ENCODE measurements at regions not wholly inside any gene's neighbourhood (a gene's known extent, or its start where the extent isn't known, plus 50 kb on each side); places are given as distances from the start of the nearest gene placed in this dataset.
"Not testable (repeated sequence)": the region's sequence is repeated elsewhere in the genome, so short reads cannot be mapped to it uniquely, and the experiment has no call there.

DNA sequence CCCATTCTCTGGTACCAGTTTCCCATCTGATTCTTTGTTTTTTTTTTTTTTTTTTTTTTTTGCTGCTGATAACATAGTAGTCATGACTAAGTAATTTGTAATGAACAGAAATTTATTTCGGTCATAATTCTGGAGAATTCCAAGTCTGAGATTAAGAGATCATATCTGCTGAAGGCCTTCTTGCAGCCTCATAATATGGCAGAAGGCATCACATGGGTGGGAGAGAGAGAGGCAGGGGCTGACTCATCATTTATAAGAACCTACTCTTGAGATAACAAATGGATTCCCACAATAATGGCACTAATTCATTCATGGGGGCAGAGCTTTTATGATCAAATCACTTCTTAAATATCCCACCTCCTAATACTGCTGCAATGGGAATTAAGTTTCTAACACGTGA is 1034.3 kb downstream of the STIM2 start:
- DNase-seq = no peak

DNA sequence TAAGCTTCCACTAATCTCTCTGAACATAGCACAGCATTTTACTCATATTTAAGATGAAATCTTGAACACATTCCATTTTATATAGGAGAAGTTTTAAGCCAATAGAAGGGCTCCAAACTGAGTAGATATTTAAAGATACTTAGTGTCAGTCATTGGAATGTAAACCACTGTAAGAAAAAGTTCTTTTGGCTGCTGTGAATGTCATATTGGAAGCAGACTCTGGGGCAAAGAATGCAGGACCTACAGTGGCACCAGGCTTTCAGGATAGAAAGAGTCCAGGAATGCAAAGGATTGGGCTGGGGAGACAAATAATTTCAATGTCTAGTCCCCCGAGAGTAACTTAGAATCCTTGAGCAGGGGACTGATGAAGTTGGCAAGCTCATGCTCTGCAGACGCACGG is 1047.7 kb downstream of the STIM2 start:
- no peak for DNase-seq

DNA sequence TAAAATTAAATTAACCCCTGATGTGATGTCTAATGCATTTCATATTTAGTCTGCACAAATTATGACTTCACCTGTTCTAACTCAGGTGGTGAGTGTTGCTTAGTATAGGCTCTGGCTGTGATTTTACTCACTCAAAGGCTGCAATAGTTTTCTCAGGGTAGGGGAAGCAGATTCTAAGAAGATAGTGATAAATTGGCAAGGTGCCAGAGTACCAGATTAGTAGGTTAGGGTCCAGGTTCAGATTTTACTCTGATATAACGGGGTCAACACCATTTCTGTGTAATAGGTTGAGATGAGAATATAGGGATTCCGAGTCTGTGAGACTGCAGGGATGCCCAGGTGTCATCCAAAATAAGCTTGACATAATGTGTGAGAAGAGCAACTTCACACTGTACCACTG is 1049.6 kb downstream of the STIM2 start:
- no peak for DNase-seq

DNA sequence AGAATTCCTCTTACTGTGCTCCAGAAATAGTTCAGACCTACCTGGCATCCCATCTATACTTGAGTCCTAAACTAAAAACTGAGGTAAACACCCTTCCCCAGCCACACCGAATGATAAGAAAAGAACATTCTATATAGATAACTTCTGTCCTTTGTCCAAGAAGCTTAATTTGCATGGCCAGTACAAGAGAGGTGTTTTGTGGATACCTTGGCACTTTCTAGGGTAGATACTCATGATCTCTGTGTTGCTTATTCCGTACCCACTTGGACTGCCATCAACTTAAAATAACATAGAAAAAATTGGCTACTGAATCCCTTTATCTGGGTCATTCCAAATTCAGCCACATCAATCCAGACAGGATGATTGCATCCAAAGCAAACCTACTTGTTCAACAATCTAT is 1050.4 kb downstream of the STIM2 start:
- no peak for DNase-seq

DNA sequence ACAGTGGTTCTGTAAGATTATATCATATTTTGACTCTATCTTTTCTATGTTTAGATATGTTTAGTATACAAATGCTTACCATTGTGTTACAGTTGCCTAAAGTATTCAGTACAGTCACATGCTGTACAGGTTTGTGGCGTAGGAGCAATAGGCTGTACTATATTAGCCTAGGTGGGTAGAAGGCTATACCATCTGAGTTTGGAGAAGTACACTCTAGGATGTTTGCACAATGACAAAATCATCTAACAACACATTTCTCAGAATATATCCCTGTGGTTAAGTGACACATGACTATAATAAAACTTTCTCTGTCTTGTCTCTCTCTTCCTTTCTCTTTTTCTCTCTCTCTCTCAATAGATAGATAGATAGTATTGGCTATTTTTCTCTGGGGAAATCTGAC is 1053.1 kb downstream of the STIM2 start:
- no peak for DNase-seq

DNA sequence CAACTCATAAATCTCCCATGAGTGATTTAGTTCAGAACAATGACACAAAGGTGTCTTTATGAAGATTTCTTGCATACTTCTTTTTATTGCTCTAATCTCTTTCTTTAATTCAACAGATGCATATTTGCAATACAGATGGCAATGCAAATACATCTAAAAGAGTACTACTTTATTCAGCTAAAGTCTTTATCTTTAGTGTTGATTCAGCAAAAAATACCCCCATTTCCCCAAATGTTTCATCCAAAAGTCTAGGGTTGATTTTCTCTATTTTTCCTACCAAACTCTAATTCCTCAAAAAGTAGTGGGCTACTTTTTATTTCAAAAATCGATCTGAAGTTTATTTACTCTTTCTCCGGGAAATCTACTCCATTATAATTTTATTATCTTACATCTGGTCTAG is 1055.2 kb downstream of the STIM2 start:
- DNase-seq = no peak

- no peak for DNase-seq
These were observed 1056.0 kb downstream of the STIM2 start for GRCh38 chr4:27916452-27917184.

DNA sequence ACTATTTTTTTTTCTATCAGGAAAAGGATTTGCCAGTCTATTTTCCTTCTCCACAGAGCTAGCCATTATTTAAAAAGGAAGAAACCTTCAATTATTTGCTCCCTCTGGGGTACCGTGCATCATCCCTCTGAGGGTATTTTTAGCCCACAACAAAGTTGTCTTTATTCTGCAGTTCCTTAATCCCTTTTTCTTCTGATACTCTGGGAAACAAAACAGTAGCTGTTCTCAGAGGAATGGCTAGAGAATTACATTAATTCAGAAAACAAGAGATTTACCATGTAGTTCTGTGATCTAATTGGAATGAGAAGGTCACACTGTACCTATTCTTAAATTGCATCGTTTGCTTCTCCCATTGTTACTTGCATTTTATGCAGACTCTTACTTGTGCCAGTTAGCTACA is 1056.7 kb downstream of the STIM2 start:
- no peak for DNase-seq

DNA sequence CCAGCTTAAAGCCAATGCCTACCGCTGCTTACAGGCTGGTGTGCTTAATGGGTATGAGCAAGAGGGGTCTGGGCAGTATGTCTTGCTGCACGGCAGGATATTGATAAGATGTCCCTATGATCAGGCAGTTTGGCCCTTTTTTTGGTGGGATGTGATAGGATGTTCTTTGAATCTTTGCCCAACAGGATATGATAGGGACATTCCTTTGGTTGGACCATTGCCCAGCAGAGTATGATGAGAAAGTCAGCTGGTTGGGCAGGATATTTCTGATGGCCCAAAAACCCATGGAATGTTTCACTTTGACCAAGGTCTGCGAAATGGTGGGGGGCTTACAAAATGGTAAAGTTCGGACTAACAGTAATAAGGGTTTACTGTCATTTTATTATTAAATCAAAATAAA is 1060.6 kb downstream of the STIM2 start:
- no peak for DNase-seq

DNA sequence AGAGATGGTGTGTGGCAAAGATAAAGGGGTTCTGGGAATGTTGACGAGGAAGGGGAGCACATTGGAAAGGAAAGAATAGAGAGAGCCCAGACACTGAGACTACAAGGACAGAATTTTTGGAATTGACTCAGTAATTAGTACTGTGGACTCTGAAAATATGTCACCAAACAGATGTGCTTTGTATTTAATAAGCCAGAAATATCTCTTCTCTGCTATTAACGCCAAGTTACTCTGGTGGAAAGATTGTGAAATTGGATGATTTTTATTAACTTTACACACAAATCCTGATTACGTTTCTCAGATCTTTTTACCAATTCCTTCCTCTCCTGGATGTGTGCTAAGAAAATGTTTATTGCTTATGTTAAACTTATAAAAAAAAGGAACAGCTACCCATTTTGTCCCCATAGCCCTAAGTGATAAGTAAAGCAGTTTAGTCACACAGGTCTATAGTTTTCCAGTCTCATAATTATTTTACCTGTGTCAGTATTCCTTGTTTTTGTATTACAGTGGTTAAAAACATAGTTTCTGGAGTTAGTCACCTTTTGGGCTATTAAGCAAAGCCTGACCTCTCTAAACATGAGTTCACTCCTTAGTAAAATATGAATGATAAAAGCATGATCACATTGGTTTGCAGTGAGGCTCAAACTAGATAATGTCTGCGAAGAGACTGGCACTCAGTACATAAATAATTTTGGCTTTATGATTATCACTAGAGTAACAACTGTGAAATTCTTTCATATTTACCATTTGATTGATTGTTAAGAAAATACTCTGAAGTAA is 1068.3 kb downstream of the STIM2 start:
- DNase-seq = no peak

DNA sequence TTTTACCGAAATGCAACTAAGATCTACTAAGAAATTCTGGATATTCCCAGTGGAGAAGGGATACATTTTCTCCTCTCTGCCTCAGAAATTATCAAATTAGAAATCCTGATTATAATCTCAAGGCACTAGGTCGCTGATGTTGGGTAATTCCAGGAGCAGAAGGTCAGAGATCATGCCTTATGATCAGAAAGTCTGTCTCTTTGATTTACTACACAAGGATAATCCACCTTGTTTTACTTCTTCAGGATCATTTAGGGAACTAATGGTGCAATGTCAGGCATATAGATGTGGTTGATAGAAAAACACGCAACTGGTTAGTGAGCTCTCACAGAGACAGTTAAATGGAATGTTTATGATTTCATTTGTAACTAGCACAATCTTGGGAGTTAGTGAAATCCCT is 1069.7 kb downstream of the STIM2 start:
- DNase-seq = no peak

GRCh38 chr4:27930976-27931375 is 1070.3 kb downstream of the STIM2 start:
- DNase-seq = no peak

DNA sequence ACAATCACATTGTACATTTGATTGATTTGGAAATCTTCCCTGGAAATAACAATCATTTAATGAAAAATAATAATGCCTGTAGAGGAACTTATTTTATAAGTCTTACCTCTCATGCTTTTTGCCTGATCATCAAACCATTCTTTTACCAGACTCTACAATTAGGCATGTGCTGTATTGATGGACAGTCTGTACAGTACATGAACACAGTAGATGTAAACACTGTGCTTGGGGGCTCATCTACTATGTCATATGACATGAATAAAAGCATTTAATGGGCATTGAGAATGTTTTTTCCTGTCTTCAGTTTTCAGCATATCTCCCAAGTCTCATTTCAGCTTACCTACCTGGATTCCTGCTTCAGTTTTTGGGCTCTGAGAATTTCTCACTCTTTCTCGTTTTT is 1070.9 kb downstream of the STIM2 start:
- no peak for DNase-seq

DNA sequence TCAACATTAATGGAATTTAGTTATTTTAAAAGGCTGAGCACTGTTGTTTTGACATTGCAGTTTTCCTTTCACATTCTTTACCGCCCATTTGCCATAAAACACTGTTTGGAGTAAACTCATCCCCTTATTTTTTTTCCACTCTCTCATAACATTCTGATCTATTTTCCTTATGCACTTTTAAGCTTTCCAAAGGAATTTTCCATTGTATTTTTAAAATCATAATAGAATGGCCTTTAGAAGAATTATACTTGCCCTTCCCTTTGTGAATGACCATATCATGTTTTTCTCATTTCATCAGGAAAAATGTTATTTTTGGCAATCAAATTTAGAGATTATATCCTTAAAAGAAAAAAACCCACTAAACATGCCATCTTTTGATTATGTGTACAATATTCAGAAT is 1074.2 kb downstream of the STIM2 start:
- no peak for DNase-seq

- no peak for DNase-seq
These were observed 1086.2 kb downstream of the STIM2 start for GRCh38 chr4:27946799-27947198.

DNA sequence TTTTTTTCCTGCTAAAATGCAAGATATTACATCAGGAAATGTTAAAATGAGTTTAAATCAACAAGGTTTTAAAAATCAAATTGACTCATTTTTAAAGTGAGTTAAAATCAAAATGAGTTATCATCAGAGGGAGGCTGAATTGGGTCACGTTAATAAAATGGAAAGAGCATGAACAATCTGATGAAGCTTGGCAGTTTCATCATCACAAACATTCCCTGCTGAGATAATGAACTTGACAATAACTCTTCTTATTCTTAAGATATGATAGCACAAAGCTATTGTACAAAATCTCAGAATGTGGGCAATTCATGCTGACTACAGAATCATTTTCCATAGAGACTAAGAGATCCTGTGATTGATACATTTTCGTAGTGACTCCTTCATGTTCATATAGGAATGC is 1086.7 kb downstream of the STIM2 start:
- no peak for DNase-seq

DNA sequence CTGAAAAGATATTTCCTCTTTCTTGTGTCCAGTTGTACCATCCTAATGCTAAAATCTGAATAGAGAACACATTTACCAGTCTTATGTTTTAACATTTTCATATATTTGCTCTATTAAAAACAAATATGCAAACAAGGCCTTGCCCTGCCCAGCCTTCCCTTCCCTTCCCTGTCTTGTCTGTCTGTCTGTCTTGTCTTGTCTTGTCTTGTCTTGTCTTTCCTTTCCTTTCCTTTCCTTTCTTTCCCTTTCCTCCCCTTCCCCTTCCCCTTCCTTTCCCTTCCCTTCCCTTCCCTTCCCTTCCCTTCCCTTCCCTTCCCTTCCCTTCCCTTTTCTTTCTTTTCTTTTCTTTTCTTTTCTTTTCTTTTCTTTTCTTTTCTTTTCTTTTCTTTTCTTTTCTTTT is 1103.5 kb downstream of the STIM2 start:
- no peak for DNase-seq

DNA sequence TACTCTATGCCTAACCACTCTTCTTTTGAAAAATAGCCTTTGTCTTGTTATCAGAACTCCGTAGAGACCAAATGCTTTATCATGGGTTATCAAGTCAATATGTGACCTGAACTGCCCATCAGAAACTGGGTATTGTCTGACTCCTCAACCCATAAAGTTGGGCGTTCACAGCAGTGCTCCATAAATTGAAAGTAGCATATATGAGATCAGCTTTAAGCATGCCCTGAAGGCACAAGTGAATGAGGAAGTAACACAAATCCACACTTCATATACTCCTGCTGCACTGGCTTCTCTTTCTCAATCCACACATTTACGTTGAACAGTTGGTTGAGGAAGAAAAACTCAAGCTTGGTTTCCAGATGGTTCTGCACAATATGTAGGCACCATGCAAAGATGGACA is 1106.0 kb downstream of the STIM2 start:
- no peak for DNase-seq

DNA sequence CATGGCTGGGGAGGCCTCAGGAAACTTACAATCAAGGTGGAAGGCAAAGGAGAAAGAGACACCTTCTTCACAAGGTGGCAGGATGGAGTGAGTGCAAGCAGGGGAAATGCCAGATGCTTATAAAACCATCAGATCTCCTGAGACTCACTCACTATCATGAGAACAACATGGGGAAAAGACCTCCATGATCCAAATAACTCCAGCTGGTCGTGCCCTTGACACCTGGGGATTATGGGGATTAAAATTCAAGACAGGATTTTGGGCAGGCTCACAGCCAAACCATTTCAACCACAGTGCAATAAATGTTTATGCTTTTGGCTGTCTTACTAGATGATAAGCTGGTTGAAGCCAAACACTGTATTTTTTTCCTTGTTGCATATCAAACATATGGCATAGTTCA is 1112.4 kb downstream of the STIM2 start:
- DNase-seq = no peak

GRCh38 chr4:27973700-27974099 is 1113.1 kb downstream of the STIM2 start:
- DNase-seq = no peak

DNA sequence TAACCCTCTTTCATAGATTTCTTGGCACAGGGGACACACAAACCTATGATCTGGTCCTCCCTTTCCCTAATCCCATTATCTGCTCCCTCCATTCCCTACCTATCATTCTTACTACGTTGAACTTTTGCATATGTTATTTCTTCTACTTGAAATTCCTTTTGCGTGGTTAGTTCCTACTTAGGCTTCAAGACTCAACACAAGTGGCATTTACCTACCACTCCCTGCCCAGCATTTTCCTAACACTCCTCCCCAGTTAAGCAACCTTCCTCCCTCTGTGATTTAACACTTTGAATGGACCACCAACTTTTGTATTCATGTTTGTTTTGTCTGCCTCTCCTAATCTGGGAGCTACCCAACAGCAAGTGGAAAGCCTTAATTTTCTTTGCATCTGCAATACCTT is 1113.7 kb downstream of the STIM2 start:
- DNase-seq = no peak

DNA sequence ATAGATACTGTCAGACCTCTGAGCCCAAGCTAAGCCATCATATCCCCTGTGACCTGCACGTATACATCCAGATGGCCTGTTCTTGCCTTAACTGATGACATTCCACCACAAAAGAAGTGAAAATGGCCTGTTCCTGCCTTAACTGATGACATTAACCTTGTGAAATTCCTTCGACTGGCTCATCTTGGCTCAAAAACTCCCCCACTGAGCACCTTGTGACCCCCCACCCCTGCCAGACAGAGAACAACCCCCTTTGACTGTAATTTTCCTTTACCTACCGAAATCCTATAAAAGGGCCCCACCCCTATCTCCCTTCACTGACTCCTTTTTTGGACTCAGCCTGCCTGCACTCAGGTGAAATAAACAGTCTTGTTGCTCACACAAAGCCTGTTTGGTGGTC is 1114.2 kb downstream of the STIM2 start:
- not testable (repeated sequence) for DNase-seq

DNA sequence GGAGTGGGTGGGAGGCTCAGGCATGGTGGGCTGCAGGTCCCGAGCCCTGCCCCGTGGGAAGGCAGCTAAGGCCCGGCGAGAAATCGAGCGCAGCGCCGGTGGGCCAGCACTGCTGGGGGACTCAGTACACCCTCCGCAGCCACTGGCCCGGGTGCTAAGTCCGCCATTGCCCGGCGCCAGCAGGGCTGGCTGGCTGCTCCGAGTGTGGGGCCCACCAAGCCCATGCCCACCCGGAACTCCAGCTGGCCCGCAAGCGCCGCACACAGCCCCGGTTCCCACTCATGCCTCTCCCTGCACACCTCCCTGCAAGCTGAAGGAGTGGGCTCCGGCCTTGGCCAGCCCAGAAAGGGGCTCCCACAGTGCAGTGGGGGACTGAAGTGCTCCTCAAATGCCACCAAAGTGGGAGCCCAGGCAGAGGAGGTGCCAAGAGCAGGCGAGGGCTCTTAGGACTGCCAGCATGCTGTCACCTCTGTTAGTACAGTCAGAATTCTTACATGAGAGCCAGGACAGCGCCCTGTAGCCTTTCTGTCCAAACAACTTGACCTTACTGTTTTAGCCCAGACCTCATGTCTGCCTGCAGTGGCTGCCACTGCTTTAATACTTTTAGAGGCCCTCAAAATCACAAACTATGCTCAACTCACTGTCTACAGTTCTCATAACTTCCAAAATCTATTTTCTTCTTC is 1117.9 kb downstream of the STIM2 start:
- not testable (repeated sequence) for DNase-seq

DNA sequence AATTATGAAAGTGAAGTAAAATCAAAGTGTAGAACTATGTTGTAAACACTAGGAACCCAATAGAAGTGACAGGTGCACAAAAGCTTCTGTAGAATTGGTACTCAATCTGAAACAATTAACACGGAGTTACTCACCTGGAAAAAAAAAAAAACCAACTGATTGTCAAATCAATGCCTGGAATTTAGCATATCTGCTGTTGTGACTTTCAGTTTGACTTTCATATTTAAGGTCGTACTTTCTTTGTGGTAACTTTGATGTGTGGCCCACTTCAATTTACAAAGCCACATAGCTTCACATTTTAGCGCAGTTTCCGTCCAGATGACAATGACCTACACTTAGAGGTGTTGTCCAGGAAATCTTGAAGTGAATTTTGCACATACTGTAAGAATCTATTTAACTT is 1124.9 kb downstream of the STIM2 start:
- no peak for DNase-seq
